Left lung (tissue), 4 donors: ENCODE measurements at regions not wholly inside any gene's neighbourhood (a gene's known extent, or its start where the extent isn't known, plus 50 kb on each side); places are given as distances from the start of the nearest gene placed in this dataset.

Experiments
- ATAC-seq: fragments of 200-7000 bp; cut with Tn5 transposase; one replicate; pipeline ENCODE4 v1.9.1; 2020; ENCODE audit warnings: moderate library complexity
- DNase-seq, 4 donors: peaks; one replicate each; pipeline ENCODE4 v3.0.0-alpha.2; 2013 to 2020
- H3K27ac ChIP-seq, 2 donors: fragments of 200-600 bp; sonication (generic) in 1 of 2; one replicate each; pipeline versions ENCODE4 v1.5.0 to v1.8.0; 2020 to 2021
- H3K27me3 ChIP-seq, 2 donors: fragments of 200-600 bp; sonication (generic) in 1 of 2; one replicate each; pipeline versions ENCODE4 v1.5.0 to v1.8.0; 2020 to 2021
- H3K36me3 ChIP-seq, 2 donors: fragments of 200-600 bp; sonication (generic) in 1 of 2; one replicate each; pipeline versions ENCODE4 v1.5.0 to v1.8.0; 2020 to 2021
- H3K4me1 ChIP-seq, 2 donors: fragments of 200-600 bp; one replicate each; pipeline ENCODE4 v1.8.0; 2021
- H3K4me3 ChIP-seq, 2 donors: fragments of 200-600 bp; sonication (generic) in 1 of 2; one replicate each; pipeline versions ENCODE4 v1.5.0 to v1.8.0; 2020 to 2021; ENCODE audit warnings: mild to moderate bottlenecking in 1 of 2
- H3K9me3 ChIP-seq, 2 donors: fragments of 200-600 bp; sonication (generic) in 1 of 2; one replicate each; pipeline versions ENCODE4 v1.5.0 to v1.8.0; 2020 to 2021
- intact Hi-C, 2 donors: fragments of 100-400 bp; cut with DNase I; formaldehyde crosslinking; loops; one replicate each; pipeline versions ENCODE4 v1.11.2 to v1.14.2; 2022
- TF ChIP-seq, protein P1 (sequence below), 2 donors: fragments of 200-600 bp; sonication (generic) in 1 of 2; IDR thresholded peaks; one replicate each; pipeline versions ENCODE4 v1.5.0 to v1.8.0; 2021; ENCODE audit warnings: antibody characterized with exemption in 2 of 2
- donor health status: DM: no; HTN: yes; CAD: no.
- donor health status: DM: no; HTN: no; CAD: no.

DNA sequence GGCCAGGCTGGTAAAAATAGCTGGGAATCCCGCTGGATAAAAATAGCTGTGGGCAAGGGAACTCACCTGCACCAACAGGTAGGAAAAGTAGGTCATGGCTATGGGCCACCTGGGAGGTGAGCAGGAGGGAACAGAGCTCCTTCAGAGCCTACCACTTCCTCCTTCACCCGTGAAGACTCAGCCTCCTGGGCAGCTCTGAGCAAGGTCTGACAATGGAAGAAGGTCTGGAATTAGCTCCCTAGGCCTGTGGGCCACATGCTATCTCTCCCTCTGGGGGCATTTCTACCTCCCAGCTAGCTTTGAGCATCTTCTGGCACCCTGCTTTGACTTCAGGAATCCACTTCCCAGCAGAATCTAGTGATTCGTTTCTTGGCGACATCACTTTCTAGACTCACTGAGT, 153.9 kb downstream of the MRPL14 start:
- H3K27me3 ChIP-seq, result no peaks in the 10 kb centered on the region
- no peaks in the 10 kb centered on the region for H3K36me3 ChIP-seq
- no peak for DNase-seq
- intact Hi-C loops, result no loop called here
- peak; percentile 76 for ATAC-seq
- no peak overlapping the region for H3K4me3 ChIP-seq
- TF ChIP-seq, protein P1, sequence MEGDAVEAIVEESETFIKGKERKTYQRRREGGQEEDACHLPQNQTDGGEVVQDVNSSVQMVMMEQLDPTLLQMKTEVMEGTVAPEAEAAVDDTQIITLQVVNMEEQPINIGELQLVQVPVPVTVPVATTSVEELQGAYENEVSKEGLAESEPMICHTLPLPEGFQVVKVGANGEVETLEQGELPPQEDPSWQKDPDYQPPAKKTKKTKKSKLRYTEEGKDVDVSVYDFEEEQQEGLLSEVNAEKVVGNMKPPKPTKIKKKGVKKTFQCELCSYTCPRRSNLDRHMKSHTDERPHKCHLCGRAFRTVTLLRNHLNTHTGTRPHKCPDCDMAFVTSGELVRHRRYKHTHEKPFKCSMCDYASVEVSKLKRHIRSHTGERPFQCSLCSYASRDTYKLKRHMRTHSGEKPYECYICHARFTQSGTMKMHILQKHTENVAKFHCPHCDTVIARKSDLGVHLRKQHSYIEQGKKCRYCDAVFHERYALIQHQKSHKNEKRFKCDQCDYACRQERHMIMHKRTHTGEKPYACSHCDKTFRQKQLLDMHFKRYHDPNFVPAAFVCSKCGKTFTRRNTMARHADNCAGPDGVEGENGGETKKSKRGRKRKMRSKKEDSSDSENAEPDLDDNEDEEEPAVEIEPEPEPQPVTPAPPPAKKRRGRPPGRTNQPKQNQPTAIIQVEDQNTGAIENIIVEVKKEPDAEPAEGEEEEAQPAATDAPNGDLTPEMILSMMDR (IDR thresholded peaks at IDR 0.05), result no peak
- peak overlapping the region; percentile 27 to 61 for H3K27ac ChIP-seq
- H3K4me1 ChIP-seq, result peaks cover 15 to 17% of the 10 kb centered on the region in 2 donors
- H3K9me3 ChIP-seq, result peaks cover 0 to 2% of the 10 kb centered on the region in 2 donors

DNA sequence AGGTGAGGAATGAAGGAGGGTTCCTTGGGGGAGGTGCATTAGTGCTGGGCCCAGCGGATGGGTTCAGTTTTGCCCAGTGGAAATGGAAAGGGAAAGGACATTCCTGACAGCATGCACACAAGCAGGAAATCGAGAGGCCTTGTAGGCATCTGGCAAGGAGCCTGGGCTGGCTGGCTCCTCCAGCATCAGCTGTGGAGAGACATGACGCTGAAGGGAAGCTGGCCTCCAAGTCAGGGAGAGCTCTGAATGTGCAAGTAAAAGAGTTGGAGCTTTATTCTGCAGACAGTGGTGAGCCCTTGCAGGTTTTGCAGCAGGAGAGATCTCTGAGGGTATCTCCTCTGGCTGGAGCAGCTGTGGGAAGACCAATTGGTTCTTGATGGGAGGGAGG, 154.3 kb downstream of the MRPL14 start:
- intact Hi-C loops, result no loop called here
- Histone ChIP-seq H3K4me1 (peaks cover 15 to 17% of the 10 kb centered on the region in 2 donors), H3K27ac (peak overlapping the region; percentile 27 to 61), H3K36me3 (no peaks in the 10 kb centered on the region), H3K4me3 (no peak overlapping the region), H3K9me3 (peaks cover 0 to 2% of the 10 kb centered on the region in 2 donors), H3K27me3 (no peaks in the 10 kb centered on the region)
- DNase-seq (peak in 3 of 4 donors; percentile 71 to 95 (median 84)), ATAC-seq (peak; percentile 75)
- TF ChIP-seq, protein P1 (IDR thresholded peaks at IDR 0.05), result no peak

DNA sequence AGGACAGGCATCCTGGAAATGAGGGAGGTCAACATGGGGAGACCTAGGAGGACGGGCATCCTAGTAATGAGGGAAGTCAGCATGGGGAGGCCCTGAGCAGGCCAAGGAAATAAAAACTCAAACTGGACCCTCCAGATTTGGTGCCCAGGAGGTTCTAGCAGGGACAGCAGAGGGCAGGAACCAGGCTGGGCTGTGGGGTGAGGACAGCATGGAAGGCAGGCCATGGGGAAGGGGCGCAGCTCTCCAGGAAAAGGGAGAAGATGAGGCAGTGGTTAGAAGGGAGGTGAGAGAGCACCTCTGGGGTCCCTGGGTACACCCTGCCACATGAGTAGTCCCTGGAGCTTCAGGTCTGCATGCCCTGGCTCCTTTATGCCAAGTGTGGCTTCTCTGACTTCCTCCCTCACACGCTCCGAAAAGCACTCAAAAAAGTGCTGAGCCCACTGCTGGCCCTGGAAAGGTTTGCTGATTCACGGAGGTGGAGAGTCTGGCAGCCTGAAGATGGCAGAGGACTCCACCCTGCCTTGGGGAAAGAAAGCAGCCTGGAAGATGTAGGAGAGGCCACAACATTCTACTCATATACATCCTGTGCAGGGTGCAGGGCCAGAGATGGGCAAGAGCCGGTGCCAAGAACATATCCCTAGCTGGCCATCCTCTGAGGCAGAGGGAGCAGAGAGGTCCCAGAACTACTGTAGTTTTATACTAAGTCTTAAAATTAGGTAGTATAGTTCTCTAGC, 154.9 kb downstream of the MRPL14 start:
- no peaks in the 10 kb centered on the region for H3K27me3 ChIP-seq
- TF ChIP-seq, protein P1 (IDR thresholded peaks at IDR 0.05), result no peak
- H3K27ac ChIP-seq, result peak overlapping the region; percentile 27 to 61
- ATAC-seq (peak; percentile 73), DNase-seq (no peak)
- peaks cover 15 to 17% of the 10 kb centered on the region in 2 donors for H3K4me1 ChIP-seq
- intact Hi-C loops, result no loop called here
- no peaks in the 10 kb centered on the region for H3K36me3 ChIP-seq
- peaks cover 0 to 2% of the 10 kb centered on the region in 2 donors for H3K9me3 ChIP-seq
- no peak overlapping the region for H3K4me3 ChIP-seq

DNA sequence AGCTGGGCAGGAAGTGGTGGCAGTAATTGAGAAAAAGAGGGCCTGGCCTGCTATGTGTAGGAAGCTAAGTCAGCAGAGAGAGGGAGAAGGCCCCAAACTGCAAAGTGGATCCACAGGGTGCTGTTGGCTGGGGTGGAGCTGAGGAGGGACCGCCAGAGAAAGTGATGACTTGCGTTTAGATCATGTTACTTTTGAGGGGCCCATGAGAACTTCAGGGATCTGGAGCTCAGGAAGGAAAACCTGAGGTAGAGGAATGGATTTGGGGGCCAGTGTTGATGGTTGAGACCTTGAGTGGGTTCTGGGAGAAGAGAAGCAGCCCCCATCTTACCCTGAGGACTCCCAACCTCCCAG, 155.5 kb downstream of the MRPL14 start:
- Histone ChIP-seq H3K4me1 (peaks cover 15 to 17% of the 10 kb centered on the region in 2 donors), H3K27me3 (no peaks in the 10 kb centered on the region), H3K27ac (no peak overlapping the region), H3K9me3 (peaks cover 0 to 2% of the 10 kb centered on the region in 2 donors), H3K36me3 (no peaks in the 10 kb centered on the region), H3K4me3 (no peak overlapping the region)
- ATAC-seq (no peak), DNase-seq (no peak)
- intact Hi-C loops, result no loop called here
- TF ChIP-seq, protein P1 (IDR thresholded peaks at IDR 0.05), result no peak

DNA sequence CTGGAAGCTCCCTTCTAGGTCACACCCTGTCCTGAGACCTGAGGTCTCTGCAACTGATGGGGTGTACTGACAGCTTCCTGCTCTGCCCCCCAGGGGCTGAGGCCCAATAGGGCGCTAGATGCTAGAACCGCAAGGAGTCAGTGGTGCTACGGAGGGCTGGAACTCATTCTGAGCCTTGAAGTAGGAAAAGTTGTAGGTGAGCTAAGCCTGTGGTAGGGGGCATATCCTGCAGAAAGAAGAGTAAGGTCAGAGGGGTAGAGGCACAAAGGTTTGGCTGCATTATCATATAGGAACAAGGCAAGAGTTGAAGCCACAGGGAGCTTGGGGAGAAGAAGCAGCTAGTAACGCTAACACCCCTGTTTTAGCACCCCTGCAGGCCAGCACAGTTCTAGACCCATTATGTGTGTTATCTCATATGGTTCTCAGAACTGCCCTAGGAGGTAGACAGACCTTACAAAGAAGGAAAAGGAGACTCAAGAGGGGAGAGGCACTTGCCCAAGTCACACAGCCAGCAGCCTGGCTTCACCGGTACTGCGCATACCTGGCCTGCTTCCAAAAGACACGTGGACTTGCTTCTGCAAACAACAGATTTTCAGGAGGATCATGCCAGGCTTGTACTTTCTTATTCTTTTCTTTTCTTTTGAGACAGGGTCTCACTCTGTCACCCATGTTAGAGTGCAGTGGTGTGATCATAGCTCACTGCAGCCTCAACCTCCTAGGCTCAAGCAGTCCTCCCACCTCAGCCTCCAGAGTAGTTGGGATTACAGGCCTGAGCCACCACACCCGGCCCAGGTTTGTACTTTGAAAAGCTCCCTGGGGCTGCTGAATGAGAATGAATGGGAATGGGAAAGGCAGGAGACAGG, 156.1 kb downstream of the MRPL14 start:
- ATAC-seq, result peak; percentile 67
- intact Hi-C loops, result no loop called here
- peaks cover 0 to 2% of the 10 kb centered on the region in 2 donors for H3K9me3 ChIP-seq
- no peak overlapping the region for H3K27ac ChIP-seq
- H3K27me3 ChIP-seq, result no peaks in the 10 kb centered on the region
- no peaks in the 10 kb centered on the region for H3K36me3 ChIP-seq
- no peak overlapping the region for H3K4me3 ChIP-seq
- H3K4me1 ChIP-seq, result peaks cover 15 to 17% of the 10 kb centered on the region in 2 donors
- peak in 2 of 4 donors; percentile 58 to 74 for DNase-seq
- TF ChIP-seq, protein P1 (IDR thresholded peaks at IDR 0.05), result no peak
